ENCODE measurements at regions not wholly inside any gene's neighbourhood (a gene's known extent, or its start where the extent isn't known, plus 50 kb on each side); places are given as distances from the start of the nearest gene placed in this dataset.

DNA sequence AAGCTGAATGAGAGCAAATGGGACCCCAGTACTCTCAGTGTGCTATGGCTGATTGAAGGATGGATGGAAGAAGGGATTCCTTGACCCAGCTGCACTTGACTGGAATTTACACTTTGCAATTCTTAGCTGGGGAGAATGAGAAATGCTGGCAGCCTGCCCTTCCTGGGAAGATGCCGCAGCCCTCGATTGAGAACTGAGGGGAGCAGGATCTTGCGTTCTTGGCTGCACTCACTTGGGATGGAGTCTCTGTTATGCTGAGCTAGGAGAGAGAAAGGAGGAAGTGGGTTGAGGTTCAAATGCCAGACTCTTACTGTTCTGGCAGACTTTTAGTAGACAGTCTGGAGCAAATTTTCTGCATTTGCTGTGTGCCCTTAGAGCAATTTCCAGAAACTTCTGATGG is 221.2 kb downstream of the FNDC1 start:
- Histone ChIP-seq H3K27me3 (no peaks in the 10 kb centered on the region), H3K4me1 (no peaks in the 10 kb centered on the region), H3K4me3 (no peak overlapping the region), H3K27ac (no peak overlapping the region), H3K36me3 (no peaks in the 10 kb centered on the region), H3K9me3 (no peaks in the 10 kb centered on the region)
- ATAC-seq (ENCODE audit: low FRiP score in 2 of 2) (peak in 1 of 2 donors; percentile 41), DNase-seq (no peak)
- 55 to 67% methylated on average over 3 of the region's 3 CpGs for WGBS, 2 donors
- TF ChIP-seq EP300 (IDR thresholded peaks at IDR 0.05) = no peak
- no peak for TF ChIP-seq POLR2AphosphoS5 (IDR thresholded peaks at IDR 0.05)
- TF ChIP-seq, protein P1, sequence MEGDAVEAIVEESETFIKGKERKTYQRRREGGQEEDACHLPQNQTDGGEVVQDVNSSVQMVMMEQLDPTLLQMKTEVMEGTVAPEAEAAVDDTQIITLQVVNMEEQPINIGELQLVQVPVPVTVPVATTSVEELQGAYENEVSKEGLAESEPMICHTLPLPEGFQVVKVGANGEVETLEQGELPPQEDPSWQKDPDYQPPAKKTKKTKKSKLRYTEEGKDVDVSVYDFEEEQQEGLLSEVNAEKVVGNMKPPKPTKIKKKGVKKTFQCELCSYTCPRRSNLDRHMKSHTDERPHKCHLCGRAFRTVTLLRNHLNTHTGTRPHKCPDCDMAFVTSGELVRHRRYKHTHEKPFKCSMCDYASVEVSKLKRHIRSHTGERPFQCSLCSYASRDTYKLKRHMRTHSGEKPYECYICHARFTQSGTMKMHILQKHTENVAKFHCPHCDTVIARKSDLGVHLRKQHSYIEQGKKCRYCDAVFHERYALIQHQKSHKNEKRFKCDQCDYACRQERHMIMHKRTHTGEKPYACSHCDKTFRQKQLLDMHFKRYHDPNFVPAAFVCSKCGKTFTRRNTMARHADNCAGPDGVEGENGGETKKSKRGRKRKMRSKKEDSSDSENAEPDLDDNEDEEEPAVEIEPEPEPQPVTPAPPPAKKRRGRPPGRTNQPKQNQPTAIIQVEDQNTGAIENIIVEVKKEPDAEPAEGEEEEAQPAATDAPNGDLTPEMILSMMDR (IDR thresholded peaks at IDR 0.05) = no peak
- TF ChIP-seq POLR2A (IDR thresholded peaks at IDR 0.05) = no peak

DNA sequence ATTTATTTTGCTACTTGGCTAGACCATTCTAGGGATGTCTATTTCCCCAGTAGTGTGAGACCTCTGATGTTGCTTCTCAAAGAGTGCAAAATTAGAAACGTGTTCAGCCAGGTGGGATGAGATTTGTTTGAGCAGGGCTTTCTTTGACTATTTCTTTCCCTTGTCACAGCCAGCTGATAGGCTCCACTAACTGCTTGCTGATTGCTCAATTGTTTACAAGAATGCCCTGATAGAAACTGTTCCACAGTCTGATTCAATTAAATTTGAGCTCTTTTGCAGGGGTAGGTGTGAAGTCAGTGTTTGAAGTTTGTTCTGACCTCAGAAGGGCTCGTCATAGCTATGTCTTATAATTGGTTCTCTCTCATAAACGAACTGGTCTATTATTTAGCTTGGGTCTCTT is 220.5 kb downstream of the FNDC1 start:
- no peak overlapping the region for H3K27ac ChIP-seq
- no peak for ATAC-seq (ENCODE audit: low FRiP score in 2 of 2)
- H3K36me3 ChIP-seq = no peaks in the 10 kb centered on the region
- H3K4me3 ChIP-seq = no peak overlapping the region
- H3K27me3 ChIP-seq = no peaks in the 10 kb centered on the region
- no peak for DNase-seq
- TF ChIP-seq POLR2AphosphoS5 (IDR thresholded peaks at IDR 0.05) = no peak
- TF ChIP-seq, protein P1 (IDR thresholded peaks at IDR 0.05) = no peak
- no peak for TF ChIP-seq POLR2A (IDR thresholded peaks at IDR 0.05)
- TF ChIP-seq EP300 (IDR thresholded peaks at IDR 0.05) = no peak
- H3K4me1 ChIP-seq = no peaks in the 10 kb centered on the region
- H3K9me3 ChIP-seq = no peaks in the 10 kb centered on the region
- 30 to 37% methylated on average over 3 of the region's 3 CpGs for WGBS, 2 donors

DNA sequence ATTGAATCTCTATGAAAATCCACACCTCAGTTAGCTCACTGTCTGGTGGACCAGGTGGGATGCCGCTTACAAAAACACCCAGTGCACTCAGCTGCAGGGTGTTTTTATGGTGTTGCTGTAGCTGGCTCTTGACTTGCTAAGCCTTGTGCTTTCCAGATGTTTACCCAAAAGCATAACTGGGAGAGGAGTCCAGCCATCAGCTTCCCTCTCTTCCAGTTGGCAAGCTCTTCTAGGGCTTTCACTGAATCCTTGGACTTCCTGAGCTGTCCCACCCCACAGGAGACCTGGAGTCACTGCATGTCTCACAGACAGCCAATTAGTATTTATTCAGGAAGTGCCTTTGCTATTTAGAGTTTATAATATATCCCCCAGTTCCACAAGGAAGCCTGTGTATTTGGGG is 210.9 kb downstream of the FNDC1 start:
- no peaks in the 10 kb centered on the region for H3K36me3 ChIP-seq
- H3K9me3 ChIP-seq = no peaks in the 10 kb centered on the region
- no peak overlapping the region for H3K27ac ChIP-seq
- H3K27me3 ChIP-seq = no peaks in the 10 kb centered on the region
- WGBS, 2 donors = 100% methylated on average over 1 of the region's 1 CpG
- DNase-seq = no peak
- no peak for TF ChIP-seq POLR2AphosphoS5 (IDR thresholded peaks at IDR 0.05)
- TF ChIP-seq POLR2A (IDR thresholded peaks at IDR 0.05) = no peak
- TF ChIP-seq, protein P1 (IDR thresholded peaks at IDR 0.05) = no peak
- TF ChIP-seq EP300 (IDR thresholded peaks at IDR 0.05) = no peak
- no peak for ATAC-seq (ENCODE audit: low FRiP score in 2 of 2)
- H3K4me3 ChIP-seq = no peak overlapping the region
- H3K4me1 ChIP-seq = no peaks in the 10 kb centered on the region

DNA sequence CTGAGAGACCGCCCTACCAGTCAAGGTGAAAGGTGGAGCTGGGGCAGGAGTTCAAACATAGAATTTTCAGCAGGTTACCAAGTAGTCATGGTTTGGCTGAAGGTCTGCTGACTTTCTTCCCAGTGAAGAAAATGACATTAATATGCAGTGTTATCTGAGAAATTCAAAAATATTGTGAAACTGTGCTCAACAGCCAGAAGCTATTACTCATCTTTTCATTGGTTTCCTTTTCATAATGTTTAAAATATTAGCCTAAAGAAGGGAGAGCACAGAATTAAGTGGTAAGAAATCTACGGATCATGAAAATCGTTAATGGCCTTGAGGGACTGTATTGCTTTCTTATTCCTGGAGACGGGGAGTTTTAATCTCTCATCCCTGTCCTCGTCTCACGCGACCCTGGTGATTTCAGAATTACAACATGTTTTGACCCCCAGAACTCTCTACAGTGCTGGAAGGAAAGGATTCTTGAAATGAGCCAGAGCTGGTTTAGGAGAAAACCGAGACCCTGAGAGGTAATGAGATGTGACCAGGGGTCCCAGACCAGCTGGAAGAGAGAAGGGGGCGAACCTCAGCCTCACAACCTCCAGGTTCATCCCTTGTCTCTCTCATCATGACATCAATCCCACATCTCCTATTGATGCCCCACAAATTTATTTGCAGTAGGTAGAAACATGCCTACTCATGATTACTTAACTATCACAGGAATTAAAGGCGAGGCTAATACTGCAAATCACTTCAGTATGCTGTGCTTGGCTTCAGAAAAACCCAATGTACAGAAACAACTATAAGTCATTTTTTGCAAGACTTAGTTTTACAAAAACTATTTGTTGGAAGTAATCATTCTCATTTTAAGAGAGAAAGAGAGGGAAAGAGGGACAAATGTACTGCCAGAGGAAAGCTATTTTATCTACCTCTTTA is 209.5 kb downstream of the FNDC1 start:
- Histone ChIP-seq H3K4me1 (no peaks in the 10 kb centered on the region), H3K27me3 (no peaks in the 10 kb centered on the region), H3K9me3 (no peaks in the 10 kb centered on the region), H3K27ac (no peak overlapping the region), H3K36me3 (no peaks in the 10 kb centered on the region), H3K4me3 (no peak overlapping the region)
- ATAC-seq (ENCODE audit: low FRiP score in 2 of 2) (peak in 1 of 2 donors; percentile 49), DNase-seq (no peak)
- 75 to 85% methylated on average over 10 of the region's 10 CpGs for WGBS, 2 donors
- TF ChIP-seq POLR2A (IDR thresholded peaks at IDR 0.05) (no peak), EP300 (IDR thresholded peaks at IDR 0.05) (no peak), POLR2AphosphoS5 (IDR thresholded peaks at IDR 0.05) (no peak)
- TF ChIP-seq, protein P1 (IDR thresholded peaks at IDR 0.05) = no peak

Data from upper lobe of left lung (tissue), 6 donors.